ENCODE measurements at regions not wholly inside any gene's neighbourhood (a gene's known extent, or its start where the extent isn't known, plus 50 kb on each side); places are given as distances from the start of the nearest gene placed in this dataset.

DNA sequence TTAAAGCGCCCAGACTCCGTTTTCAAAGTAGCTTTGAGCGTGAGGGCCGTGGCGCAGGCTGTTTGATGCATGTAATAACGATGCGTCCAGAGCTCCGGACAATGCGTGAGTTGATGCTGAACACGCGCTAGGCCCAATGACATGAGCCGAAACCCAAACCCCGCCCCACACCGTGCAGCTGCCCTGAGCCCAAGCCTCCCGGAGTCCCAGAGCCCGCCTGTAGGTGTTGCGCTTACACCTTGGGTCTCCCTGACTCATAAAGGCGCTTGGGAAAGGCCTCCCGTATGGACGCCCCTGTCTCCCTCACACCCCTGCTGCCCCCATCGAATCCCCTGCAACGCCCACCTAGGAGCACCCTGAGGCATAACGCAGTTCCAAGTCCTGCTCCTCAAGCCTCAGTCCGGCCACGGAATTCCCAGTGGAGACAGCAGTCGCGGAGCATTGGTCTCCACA, 87.6 kb downstream of the ERMARD start:
- no peak for DNase-seq
- Histone ChIP-seq H2AFZ (ENCODE audit: insufficient read depth, low read depth, low read length, poor library complexity, severe bottlenecking) (no peak overlapping the region), H3K4me1 (ENCODE audit: control insufficient read depth in 1 of 2, insufficient read depth in 2 of 2, low read length in 2 of 2) (no peaks in the 10 kb centered on the region), H4K20me1 (ENCODE audit: insufficient read depth, low read length) (no peaks in the 10 kb centered on the region), H3K79me2 (ENCODE audit: insufficient read depth, low read length) (no peaks in the 10 kb centered on the region), H3K27ac (ENCODE audit: low read depth in 1 of 2, low read length in 2 of 2) (no peak overlapping the region), H3K27me3 (ENCODE audit: control insufficient read depth in 2 of 2, insufficient read depth in 2 of 2, low read length in 2 of 2) (peaks cover 0 to 2% of the 10 kb centered on the region in 2 donors), H3K9me3 (replicated peaks in 1 of 2; ENCODE audit: control insufficient read depth in 1 of 2, insufficient read depth in 1 of 2, low read length in 2 of 2) (no peaks in the 10 kb centered on the region), H3K9ac (ENCODE audit: insufficient read depth, low read length, poor library complexity, severe bottlenecking) (no peak overlapping the region), H3K4me2 (replicated peaks; ENCODE audit: extremely low read depth, low read length, poor library complexity, severe bottlenecking) (no peak overlapping the region), H3K4me3 (replicated peaks in 1 of 3; ENCODE audit: low read depth in 2 of 3, low read length in 3 of 3) (no peak overlapping the region), H3K36me3 (replicated peaks in 1 of 2; ENCODE audit: control insufficient read depth in 1 of 2, insufficient read depth in 2 of 2, low read length in 2 of 2) (no peaks in the 10 kb centered on the region)
- intact Hi-C loops (cut with micrococcal nuclease) = loop anchor here in 1 of 2 donors (10.0 kb wide), 1 partner anchor 116 kb away; no protein-coding TSS in a partner anchor
- TF ChIP-seq, protein P1, sequence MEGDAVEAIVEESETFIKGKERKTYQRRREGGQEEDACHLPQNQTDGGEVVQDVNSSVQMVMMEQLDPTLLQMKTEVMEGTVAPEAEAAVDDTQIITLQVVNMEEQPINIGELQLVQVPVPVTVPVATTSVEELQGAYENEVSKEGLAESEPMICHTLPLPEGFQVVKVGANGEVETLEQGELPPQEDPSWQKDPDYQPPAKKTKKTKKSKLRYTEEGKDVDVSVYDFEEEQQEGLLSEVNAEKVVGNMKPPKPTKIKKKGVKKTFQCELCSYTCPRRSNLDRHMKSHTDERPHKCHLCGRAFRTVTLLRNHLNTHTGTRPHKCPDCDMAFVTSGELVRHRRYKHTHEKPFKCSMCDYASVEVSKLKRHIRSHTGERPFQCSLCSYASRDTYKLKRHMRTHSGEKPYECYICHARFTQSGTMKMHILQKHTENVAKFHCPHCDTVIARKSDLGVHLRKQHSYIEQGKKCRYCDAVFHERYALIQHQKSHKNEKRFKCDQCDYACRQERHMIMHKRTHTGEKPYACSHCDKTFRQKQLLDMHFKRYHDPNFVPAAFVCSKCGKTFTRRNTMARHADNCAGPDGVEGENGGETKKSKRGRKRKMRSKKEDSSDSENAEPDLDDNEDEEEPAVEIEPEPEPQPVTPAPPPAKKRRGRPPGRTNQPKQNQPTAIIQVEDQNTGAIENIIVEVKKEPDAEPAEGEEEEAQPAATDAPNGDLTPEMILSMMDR (IDR thresholded peaks at IDR 0.05) = no peak
- no peak overlapping the region for H3K27ac Mint-ChIP-seq
- peaks cover 1 to 11% (median 5%) of the 10 kb centered on the region in 3 donors for H3K27me3 Mint-ChIP-seq (ENCODE audit: low read depth in 3 of 3)
- WGBS (ENCODE audit: insufficient coverage) = 96% methylated on average over 27 of the region's 27 CpGs
- H3K9me3 Mint-ChIP-seq = no peaks in the 10 kb centered on the region
- H3K4me3 Mint-ChIP-seq = no peak overlapping the region
- H3K36me3 Mint-ChIP-seq = no peaks in the 10 kb centered on the region
- no peaks in the 10 kb centered on the region for H3K4me1 Mint-ChIP-seq

GRCh38 chr6:169838346-169839028, 87.1 kb downstream of the ERMARD start:
- Histone ChIP-seq H3K4me2 (replicated peaks; ENCODE audit: extremely low read depth, low read length, poor library complexity, severe bottlenecking) (no peak overlapping the region), H2AFZ (ENCODE audit: insufficient read depth, low read depth, low read length, poor library complexity, severe bottlenecking) (no peak overlapping the region), H3K27ac (ENCODE audit: low read depth in 1 of 2, low read length in 2 of 2) (no peak overlapping the region), H3K79me2 (ENCODE audit: insufficient read depth, low read length) (no peaks in the 10 kb centered on the region), H3K27me3 (ENCODE audit: control insufficient read depth in 2 of 2, insufficient read depth in 2 of 2, low read length in 2 of 2) (peaks cover 0 to 2% of the 10 kb centered on the region in 2 donors), H3K4me3 (replicated peaks in 1 of 3; ENCODE audit: low read depth in 2 of 3, low read length in 3 of 3) (no peak overlapping the region), H4K20me1 (ENCODE audit: insufficient read depth, low read length) (no peaks in the 10 kb centered on the region), H3K9ac (ENCODE audit: insufficient read depth, low read length, poor library complexity, severe bottlenecking) (no peak overlapping the region), H3K4me1 (ENCODE audit: control insufficient read depth in 1 of 2, insufficient read depth in 2 of 2, low read length in 2 of 2) (no peaks in the 10 kb centered on the region), H3K9me3 (replicated peaks in 1 of 2; ENCODE audit: control insufficient read depth in 1 of 2, insufficient read depth in 1 of 2, low read length in 2 of 2) (no peaks in the 10 kb centered on the region), H3K36me3 (replicated peaks in 1 of 2; ENCODE audit: control insufficient read depth in 1 of 2, insufficient read depth in 2 of 2, low read length in 2 of 2) (no peaks in the 10 kb centered on the region)
- H3K27me3 Mint-ChIP-seq (ENCODE audit: low read depth in 3 of 3) = peaks cover 1 to 11% (median 5%) of the 10 kb centered on the region in 3 donors
- DNase-seq = no peak
- TF ChIP-seq, protein P1 (IDR thresholded peaks at IDR 0.05) = no peak
- H3K9me3 Mint-ChIP-seq = no peaks in the 10 kb centered on the region
- H3K36me3 Mint-ChIP-seq = no peaks in the 10 kb centered on the region
- H3K4me3 Mint-ChIP-seq = no peak overlapping the region
- H3K4me1 Mint-ChIP-seq = no peaks in the 10 kb centered on the region
- WGBS (ENCODE audit: insufficient coverage) = 95% methylated on average over 24 of the region's 27 CpGs
- H3K27ac Mint-ChIP-seq = peak overlapping the region in 2 of 7 donors; percentile 19 to 54
- intact Hi-C loops (cut with micrococcal nuclease) = loop anchor here in 1 of 2 donors (10.0 kb wide), 1 partner anchor 116 kb away; no protein-coding TSS in a partner anchor

All from CD14-positive monocyte (primary cell).